ENCODE measurements at regions not wholly inside any gene's neighbourhood (a gene's known extent, or its start where the extent isn't known, plus 50 kb on each side); places are given as distances from the start of the nearest gene placed in this dataset.

GRCh38 chr2:39492095-39492590, 55.1 kb upstream of the MAP4K3 start (continued):
- no peak for TF ChIP-seq KAT2B (IDR thresholded peaks at IDR 0.05; ENCODE audit: borderline replicate concordance, low read depth, low read length)
- TF ChIP-seq SRSF4 (IDR thresholded peaks at IDR 0.05; ENCODE audit: low read depth, low read length, poor library complexity, severe bottlenecking) = no peak
- no peak for TF ChIP-seq TOE1 (CRISPR knock-in tag; IDR thresholded peaks at IDR 0.05)
- TF ChIP-seq HNRNPLL (IDR thresholded peaks at IDR 0.05; ENCODE audit: low read depth, low read length, poor library complexity, severe bottlenecking) = no peak
- no peak for TF ChIP-seq ZNF563 (CRISPR knock-in tag; IDR thresholded peaks at IDR 0.05)
- TF ChIP-seq IRF9 (CRISPR knock-in tag; IDR thresholded peaks at IDR 0.05; ENCODE audit: borderline replicate concordance) = no peak
- TF ChIP-seq KLF9 (CRISPR knock-in tag; IDR thresholded peaks at IDR 0.05; ENCODE audit: low read depth) = 0 out of 2 replicates have a peak, but pooled peaks have one; percentile 39
- no peak for TF ChIP-seq ZFP41 (CRISPR knock-in tag; IDR thresholded peaks at IDR 0.05; ENCODE audit: borderline replicate concordance)
- TF ChIP-seq ZMYM2 (CRISPR knock-in tag; IDR thresholded peaks at IDR 0.05) = no peak
- TF ChIP-seq CSRNP1 (CRISPR knock-in tag; IDR thresholded peaks at IDR 0.05) = no peak
- TF ChIP-seq ZNF512 (CRISPR knock-in tag; IDR thresholded peaks at IDR 0.05) = no peak
- no peak for TF ChIP-seq ZFX (CRISPR knock-in tag; IDR thresholded peaks at IDR 0.05; ENCODE audit: low read depth)
- TF ChIP-seq THYN1 (CRISPR knock-in tag; IDR thresholded peaks at IDR 0.05; ENCODE audit: borderline replicate concordance, low read depth) = no peak
- no peak for TF ChIP-seq HHEX (CRISPR knock-in tag; IDR thresholded peaks at IDR 0.05)
- TF ChIP-seq HNRNPH1 (optimal IDR thresholded peaks at IDR 0.05; ENCODE audit: low read depth, low read length) = no peak
- peak; percentile 68 for TF ChIP-seq TBX3 (IDR thresholded peaks at IDR 0.05; ENCODE audit: borderline replicate concordance)
- no peak for TF ChIP-seq STAT5B (CRISPR knock-in tag; IDR thresholded peaks at IDR 0.05)
- TF ChIP-seq HMG20A (CRISPR knock-in tag; IDR thresholded peaks at IDR 0.05; ENCODE audit: borderline replicate concordance) = peak; percentile 68; the same call in 1 of the 2 replicates
- no peak for TF ChIP-seq MXI1 (IDR thresholded peaks at IDR 0.05; ENCODE audit: borderline replicate concordance, low read depth, low read length)
- peak; percentile 63 for TF ChIP-seq KAT8 (CRISPR knock-in tag; IDR thresholded peaks at IDR 0.05)
- no peak for TF ChIP-seq ZNF513 (CRISPR knock-in tag; conservative IDR thresholded peaks at IDR 0.05)
- TF ChIP-seq SOX6 (IDR thresholded peaks at IDR 0.05) = no peak
- TF ChIP-seq SOX6 (CRISPR knock-in tag; IDR thresholded peaks at IDR 0.05) = peak; percentile 82
- TF ChIP-seq ZNF34 (CRISPR knock-in tag; IDR thresholded peaks at IDR 0.05; ENCODE audit: borderline replicate concordance) = no peak
- TF ChIP-seq YY1 (IDR thresholded peaks at IDR 0.05; ENCODE audit: insufficient read depth, insufficient replicate concordance, low read depth, low read length) = no peak
